ENCODE measurements at regions not wholly inside any gene's neighbourhood (a gene's known extent, or its start where the extent isn't known, plus 50 kb on each side); places are given as distances from the start of the nearest gene placed in this dataset.
"Not testable (repeated sequence)": the region's sequence is repeated elsewhere in the genome, so short reads cannot be mapped to it uniquely, and the experiment has no call there.

DNA sequence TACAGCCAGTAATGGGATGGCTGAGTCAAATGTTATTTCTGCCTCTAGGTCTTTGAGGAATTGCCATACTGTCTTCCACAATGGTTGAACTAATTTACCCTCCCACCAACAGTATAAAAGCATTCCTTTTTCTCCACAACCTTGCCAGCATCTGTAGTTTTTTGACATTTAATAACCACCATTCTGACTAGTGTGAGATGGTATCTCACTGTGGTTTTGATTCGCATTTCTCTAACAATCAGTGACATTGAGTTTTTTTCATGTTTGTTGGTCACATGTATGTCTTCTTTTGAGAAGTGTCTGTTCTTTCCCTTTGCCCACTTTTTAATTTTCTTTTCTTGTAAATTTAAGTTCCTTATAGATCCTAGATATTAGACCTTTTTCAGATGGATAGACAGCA, 200.9 kb downstream of the TMEM26 start:
- TF ChIP-seq, protein P1, sequence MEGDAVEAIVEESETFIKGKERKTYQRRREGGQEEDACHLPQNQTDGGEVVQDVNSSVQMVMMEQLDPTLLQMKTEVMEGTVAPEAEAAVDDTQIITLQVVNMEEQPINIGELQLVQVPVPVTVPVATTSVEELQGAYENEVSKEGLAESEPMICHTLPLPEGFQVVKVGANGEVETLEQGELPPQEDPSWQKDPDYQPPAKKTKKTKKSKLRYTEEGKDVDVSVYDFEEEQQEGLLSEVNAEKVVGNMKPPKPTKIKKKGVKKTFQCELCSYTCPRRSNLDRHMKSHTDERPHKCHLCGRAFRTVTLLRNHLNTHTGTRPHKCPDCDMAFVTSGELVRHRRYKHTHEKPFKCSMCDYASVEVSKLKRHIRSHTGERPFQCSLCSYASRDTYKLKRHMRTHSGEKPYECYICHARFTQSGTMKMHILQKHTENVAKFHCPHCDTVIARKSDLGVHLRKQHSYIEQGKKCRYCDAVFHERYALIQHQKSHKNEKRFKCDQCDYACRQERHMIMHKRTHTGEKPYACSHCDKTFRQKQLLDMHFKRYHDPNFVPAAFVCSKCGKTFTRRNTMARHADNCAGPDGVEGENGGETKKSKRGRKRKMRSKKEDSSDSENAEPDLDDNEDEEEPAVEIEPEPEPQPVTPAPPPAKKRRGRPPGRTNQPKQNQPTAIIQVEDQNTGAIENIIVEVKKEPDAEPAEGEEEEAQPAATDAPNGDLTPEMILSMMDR (optimal IDR thresholded peaks at IDR 0.05 in 1 of 3, IDR thresholded peaks at IDR 0.05 in 1 of 3, conservative IDR thresholded peaks at IDR 0.05 in 1 of 3; ENCODE audit: extremely low read depth in 1 of 3, insufficient read depth in 2 of 3, low read length in 3 of 3) = not testable (repeated sequence)
- TF ChIP-seq EZH2 (IDR thresholded peaks at IDR 0.05; ENCODE audit: low read length) = not testable (repeated sequence)

Data from keratinocyte (primary cell).